ENCODE measurements at regions not wholly inside any gene's neighbourhood (a gene's known extent, or its start where the extent isn't known, plus 50 kb on each side); places are given as distances from the start of the nearest gene placed in this dataset.
A peak's percentile ranks its signal among the peaks of the same experiment; 100 is the strongest.

GRCh38 chr4:151894246-151894645, 133.4 kb upstream of the GATB start:
- no peaks in the 10 kb centered on the region for H3K36me3 ChIP-seq (replicated peaks in 1 of 2; ENCODE audit: control insufficient read depth in 1 of 2, insufficient read depth in 2 of 2, low read length in 2 of 2)
- Mint-ChIP-seq H3K4me3 (no peak overlapping the region), H3K27ac (no peak overlapping the region), H3K27me3 (ENCODE audit: low read depth in 3 of 3) (peaks cover 0 to 5% (median 1%) of the 10 kb centered on the region in 3 donors), H3K36me3 (no peaks in the 10 kb centered on the region), H3K9me3 (peaks cover 0 to 10% (median 3%) of the 10 kb centered on the region in 7 donors), H3K4me1 (peaks cover 3% of the 10 kb centered on the region)
- intact Hi-C loops (cut with micrococcal nuclease) = no loop called here
- no peak overlapping the region for H3K4me2 ChIP-seq (replicated peaks; ENCODE audit: extremely low read depth, low read length, poor library complexity, severe bottlenecking)
- no peak overlapping the region for H2AFZ ChIP-seq (ENCODE audit: insufficient read depth, low read depth, low read length, poor library complexity, severe bottlenecking)
- no peaks in the 10 kb centered on the region for H3K9me3 ChIP-seq (replicated peaks in 1 of 2; ENCODE audit: control insufficient read depth in 1 of 2, insufficient read depth in 1 of 2, low read length in 2 of 2)
- DNase-seq = no peak
- no peaks in the 10 kb centered on the region for H3K27me3 ChIP-seq (ENCODE audit: control insufficient read depth in 2 of 2, insufficient read depth in 2 of 2, low read length in 2 of 2)
- no peaks in the 10 kb centered on the region for H3K79me2 ChIP-seq (ENCODE audit: insufficient read depth, low read length)
- no peak for TF ChIP-seq CTCF (IDR thresholded peaks at IDR 0.05)
- no peak overlapping the region for H3K4me3 ChIP-seq (replicated peaks in 1 of 3; ENCODE audit: low read depth in 2 of 3, low read length in 3 of 3)
- no peak overlapping the region for H3K9ac ChIP-seq (ENCODE audit: insufficient read depth, low read length, poor library complexity, severe bottlenecking)
- H3K4me1 ChIP-seq (ENCODE audit: control insufficient read depth in 1 of 2, insufficient read depth in 2 of 2, low read length in 2 of 2) = no peaks in the 10 kb centered on the region
- H4K20me1 ChIP-seq (ENCODE audit: insufficient read depth, low read length) = no peaks in the 10 kb centered on the region
- no peak overlapping the region for H3K27ac ChIP-seq (ENCODE audit: low read depth in 1 of 2, low read length in 2 of 2)
- 100% methylated on average over 1 of the region's 3 CpGs for WGBS (ENCODE audit: insufficient coverage)

- no peak for DNase-seq
- H3K27ac ChIP-seq (ENCODE audit: low read depth in 1 of 2, low read length in 2 of 2) = peak overlapping the region in 1 of 2 donors; percentile 44
- Mint-ChIP-seq H3K27ac (peak overlapping the region in 1 of 7 donors; percentile 47), H3K4me1 (peaks cover 22% of the 10 kb centered on the region), H3K36me3 (no peaks in the 10 kb centered on the region), H3K9me3 (peaks cover 0 to 9% (median 2%) of the 10 kb centered on the region in 7 donors), H3K4me3 (no peak overlapping the region), H3K27me3 (ENCODE audit: low read depth in 3 of 3) (peaks cover 0 to 3% (median 0%) of the 10 kb centered on the region in 3 donors)
- H4K20me1 ChIP-seq (ENCODE audit: insufficient read depth, low read length) = no peaks in the 10 kb centered on the region
- no peak overlapping the region for H2AFZ ChIP-seq (ENCODE audit: insufficient read depth, low read depth, low read length, poor library complexity, severe bottlenecking)
- no peaks in the 10 kb centered on the region for H3K36me3 ChIP-seq (replicated peaks in 1 of 2; ENCODE audit: control insufficient read depth in 1 of 2, insufficient read depth in 2 of 2, low read length in 2 of 2)
- H3K27me3 ChIP-seq (ENCODE audit: control insufficient read depth in 2 of 2, insufficient read depth in 2 of 2, low read length in 2 of 2) = no peaks in the 10 kb centered on the region
- peaks cover 20 to 23% of the 10 kb centered on the region in 2 donors for H3K4me1 ChIP-seq (ENCODE audit: control insufficient read depth in 1 of 2, insufficient read depth in 2 of 2, low read length in 2 of 2)
- WGBS (ENCODE audit: insufficient coverage) = 96% methylated on average over 5 of the region's 6 CpGs
- peaks cover 0 to 6% of the 10 kb centered on the region in 2 donors for H3K9me3 ChIP-seq (replicated peaks in 1 of 2; ENCODE audit: control insufficient read depth in 1 of 2, insufficient read depth in 1 of 2, low read length in 2 of 2)
- H3K9ac ChIP-seq (ENCODE audit: insufficient read depth, low read length, poor library complexity, severe bottlenecking) = no peak overlapping the region
- intact Hi-C loops (cut with micrococcal nuclease) = no loop called here
- H3K4me3 ChIP-seq (replicated peaks in 1 of 3; ENCODE audit: low read depth in 2 of 3, low read length in 3 of 3) = peak overlapping the region in 1 of 3 experiments; percentile 19
- TF ChIP-seq CTCF (IDR thresholded peaks at IDR 0.05) = no peak
- H3K4me2 ChIP-seq (replicated peaks; ENCODE audit: extremely low read depth, low read length, poor library complexity, severe bottlenecking) = peak overlapping the region; percentile 9
- H3K79me2 ChIP-seq (ENCODE audit: insufficient read depth, low read length) = no peaks in the 10 kb centered on the region
These were observed 127.6 kb upstream of the GATB start for GRCh38 chr4:151888367-151888866.

Measured in CD14-positive monocyte (primary cell).